Activated CD8-positive, alpha-beta T cell treated with anti-CD3 and anti-CD28 coated beads for 36 hours (primary cell): ENCODE measurements at regions not wholly inside any gene's neighbourhood (a gene's known extent, or its start where the extent isn't known, plus 50 kb on each side); places are given as distances from the start of the nearest gene placed in this dataset.

Experiments used
- ATAC-seq: fragments of 200-7000 bp; cut with Tn5 transposase; one replicate; pipeline ENCODE4 v1.10.0; 2021; ENCODE audit warnings: mild to moderate bottlenecking, moderate library complexity
- CTCF ChIA-PET: fragments of 350-600 bp; sonication (Branson Sonifier 250); formaldehyde crosslinking; loops from one replicate; lab custom pipeline; 2021; ENCODE audit warnings: antibody characterized with exemption; lab: Charles Lee
- POLR2A ChIA-PET: fragments of 350-600 bp; sonication (Branson Sonifier 250); formaldehyde crosslinking; loops from one replicate; lab custom pipeline; 2021; ENCODE audit warnings: antibody characterized with exemption; lab: Charles Lee
- DNase-seq: peaks from one replicate; pipeline ENCODE4 v3.0.0-alpha.2; 2020
- H3K27ac Mint-ChIP-seq: one replicate; pipeline ENCODE4 v1.8.0; 2021; ENCODE audit warnings: mild to moderate bottlenecking, mixed read lengths
- H3K27me3 Mint-ChIP-seq: one replicate; pipeline ENCODE4 v1.8.0; 2021; ENCODE audit warnings: mixed read lengths
- H3K36me3 Mint-ChIP-seq: one replicate; pipeline ENCODE4 v1.8.0; 2021; ENCODE audit warnings: low read depth, mixed read lengths
- H3K4me1 Mint-ChIP-seq: one replicate; pipeline ENCODE4 v1.8.0; 2021; ENCODE audit warnings: low read depth, mixed read lengths
- H3K4me3 Mint-ChIP-seq: one replicate; pipeline ENCODE4 v1.8.0; 2021; ENCODE audit warnings: mild to moderate bottlenecking, moderate library complexity, mixed read lengths
- H3K9me3 Mint-ChIP-seq: one replicate; pipeline ENCODE4 v1.8.0; 2021; ENCODE audit warnings: mixed read lengths
- intact Hi-C: fragments of 100-400 bp; cut with micrococcal nuclease; formaldehyde crosslinking; loops from one replicate; pipeline ENCODE4 v1.10.0; 2022
- TF ChIP-seq, protein P1 (sequence below): fragments of 200-600 bp; IDR thresholded peaks from one replicate; pipeline ENCODE4 v1.8.0; 2022; ENCODE audit warnings: antibody characterized with exemption, mild to moderate bottlenecking

- H3K4me3 Mint-ChIP-seq, result no peak overlapping the region
- ATAC-seq, result no peak
- H3K9me3 Mint-ChIP-seq, result peaks cover 3% of the 10 kb centered on the region
- H3K27me3 Mint-ChIP-seq, result no peaks in the 10 kb centered on the region
- ChIA-PET POLR2A (no interaction called here), CTCF (no interaction called here)
- intact Hi-C loops, result no loop called here
- H3K36me3 Mint-ChIP-seq, result no peaks in the 10 kb centered on the region
- H3K27ac Mint-ChIP-seq, result no peak overlapping the region
- TF ChIP-seq, protein P1, sequence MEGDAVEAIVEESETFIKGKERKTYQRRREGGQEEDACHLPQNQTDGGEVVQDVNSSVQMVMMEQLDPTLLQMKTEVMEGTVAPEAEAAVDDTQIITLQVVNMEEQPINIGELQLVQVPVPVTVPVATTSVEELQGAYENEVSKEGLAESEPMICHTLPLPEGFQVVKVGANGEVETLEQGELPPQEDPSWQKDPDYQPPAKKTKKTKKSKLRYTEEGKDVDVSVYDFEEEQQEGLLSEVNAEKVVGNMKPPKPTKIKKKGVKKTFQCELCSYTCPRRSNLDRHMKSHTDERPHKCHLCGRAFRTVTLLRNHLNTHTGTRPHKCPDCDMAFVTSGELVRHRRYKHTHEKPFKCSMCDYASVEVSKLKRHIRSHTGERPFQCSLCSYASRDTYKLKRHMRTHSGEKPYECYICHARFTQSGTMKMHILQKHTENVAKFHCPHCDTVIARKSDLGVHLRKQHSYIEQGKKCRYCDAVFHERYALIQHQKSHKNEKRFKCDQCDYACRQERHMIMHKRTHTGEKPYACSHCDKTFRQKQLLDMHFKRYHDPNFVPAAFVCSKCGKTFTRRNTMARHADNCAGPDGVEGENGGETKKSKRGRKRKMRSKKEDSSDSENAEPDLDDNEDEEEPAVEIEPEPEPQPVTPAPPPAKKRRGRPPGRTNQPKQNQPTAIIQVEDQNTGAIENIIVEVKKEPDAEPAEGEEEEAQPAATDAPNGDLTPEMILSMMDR, result no peak
- DNase-seq, result no peak
- H3K4me1 Mint-ChIP-seq, result no peaks in the 10 kb centered on the region
Observed at GRCh38 chr1:217946511-217946910, 315.4 kb downstream of the SPATA17 start.

DNA sequence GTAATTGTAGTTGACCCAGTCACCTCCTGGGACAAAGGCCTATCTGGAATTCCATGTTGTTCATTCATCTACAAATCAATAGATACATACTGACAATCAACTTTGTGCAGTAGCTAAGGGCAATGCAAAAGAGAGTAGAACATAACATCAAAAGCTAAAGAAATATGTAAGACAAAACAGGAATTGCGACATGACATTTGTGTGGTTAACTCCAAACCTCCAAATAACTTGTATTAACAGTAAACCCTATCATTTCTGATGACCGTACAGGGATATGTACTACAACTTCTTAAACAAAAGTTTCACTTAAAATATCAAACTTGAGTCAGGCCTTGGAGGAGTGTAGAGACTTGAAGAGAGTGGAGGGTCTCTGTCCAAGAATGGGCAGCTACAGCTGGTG is 317.6 kb downstream of the SPATA17 start:
- Mint-ChIP-seq H3K36me3 (no peaks in the 10 kb centered on the region), H3K4me1 (no peaks in the 10 kb centered on the region), H3K27me3 (no peaks in the 10 kb centered on the region), H3K9me3 (peaks cover 3% of the 10 kb centered on the region), H3K27ac (no peak overlapping the region), H3K4me3 (no peak overlapping the region)
- TF ChIP-seq, protein P1, result no peak
- ChIA-PET POLR2A (no interaction called here), CTCF (no interaction called here)
- intact Hi-C loops, result no loop called here
- ATAC-seq (no peak), DNase-seq (no peak)

DNA sequence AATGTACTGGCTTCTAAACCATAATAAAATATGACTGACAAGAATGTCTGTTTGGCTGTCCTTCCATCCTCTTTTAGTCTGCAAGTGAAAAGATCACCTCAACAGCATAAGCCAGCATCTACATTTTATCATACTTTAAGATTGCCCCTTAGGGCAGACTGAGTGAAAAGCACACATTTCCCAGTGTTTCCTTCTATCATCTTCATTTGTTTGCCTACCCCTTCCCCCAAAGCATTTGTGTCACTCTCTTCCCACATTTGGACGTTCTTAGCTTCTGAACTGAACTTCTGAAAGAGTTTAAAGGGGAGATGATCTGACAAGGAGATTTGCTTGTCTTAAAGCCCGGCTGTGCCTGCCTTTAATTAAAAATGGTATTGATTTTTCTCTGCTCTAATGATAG is 322.2 kb downstream of the SPATA17 start:
- intact Hi-C loops, result no loop called here
- Mint-ChIP-seq H3K4me3 (no peak overlapping the region), H3K36me3 (no peaks in the 10 kb centered on the region), H3K9me3 (peaks cover 11% of the 10 kb centered on the region), H3K27ac (no peak overlapping the region), H3K27me3 (no peaks in the 10 kb centered on the region), H3K4me1 (no peaks in the 10 kb centered on the region)
- CTCF ChIA-PET, result no interaction called here
- DNase-seq, result no peak
- POLR2A ChIA-PET, result no interaction called here
- no peak for ATAC-seq
- TF ChIP-seq, protein P1, result no peak

GRCh38 chr1:217953922-217954321 is 322.8 kb downstream of the SPATA17 start:
- ChIA-PET CTCF (no interaction called here), POLR2A (no interaction called here)
- DNase-seq (no peak), ATAC-seq (no peak)
- no peak overlapping the region for H3K27ac Mint-ChIP-seq
- H3K4me1 Mint-ChIP-seq, result no peaks in the 10 kb centered on the region
- intact Hi-C loops, result no loop called here
- TF ChIP-seq, protein P1, result no peak
- H3K4me3 Mint-ChIP-seq, result no peak overlapping the region
- no peaks in the 10 kb centered on the region for H3K36me3 Mint-ChIP-seq
- no peaks in the 10 kb centered on the region for H3K27me3 Mint-ChIP-seq
- H3K9me3 Mint-ChIP-seq, result peaks cover 12% of the 10 kb centered on the region

- intact Hi-C loops, result no loop called here
- peaks cover 12% of the 10 kb centered on the region for H3K9me3 Mint-ChIP-seq
- POLR2A ChIA-PET, result no interaction called here
- TF ChIP-seq, protein P1, result no peak
- no peak for ATAC-seq
- H3K27me3 Mint-ChIP-seq, result no peaks in the 10 kb centered on the region
- no peak overlapping the region for H3K27ac Mint-ChIP-seq
- H3K36me3 Mint-ChIP-seq, result no peaks in the 10 kb centered on the region
- H3K4me1 Mint-ChIP-seq, result no peaks in the 10 kb centered on the region
- DNase-seq, result no peak
- no peak overlapping the region for H3K4me3 Mint-ChIP-seq
- CTCF ChIA-PET, result no interaction called here
Observed at GRCh38 chr1:217955723-217956122, 324.6 kb downstream of the SPATA17 start.
